ENCODE measurements at regions not wholly inside any gene's neighbourhood (a gene's known extent, or its start where the extent isn't known, plus 50 kb on each side); places are given as distances from the start of the nearest gene placed in this dataset.
"Not testable (repeated sequence)": the region's sequence is repeated elsewhere in the genome, so short reads cannot be mapped to it uniquely, and the experiment has no call there.

- DNase-seq (ENCODE audit: low spot score) = no peak
Measured at GRCh38 chr10:58066979-58067378, 200.7 kb downstream of the IPMK start.

- DNase-seq (ENCODE audit: low spot score) = no peak
Measured at GRCh38 chr10:58066126-58066525, 201.6 kb downstream of the IPMK start.

GRCh38 chr10:58065529-58065815 is 202.2 kb downstream of the IPMK start:
- DNase-seq (ENCODE audit: low spot score) = no peak

- peak; percentile 67 for DNase-seq (ENCODE audit: low spot score)
Measured at GRCh38 chr10:58064714-58065528, 202.8 kb downstream of the IPMK start.

- no peak for DNase-seq (ENCODE audit: low spot score)
Measured at GRCh38 chr10:58063861-58064480, 203.7 kb downstream of the IPMK start.

- not testable (repeated sequence) for DNase-seq (ENCODE audit: low spot score)
Measured at GRCh38 chr10:58058683-58059082, 209.0 kb downstream of the IPMK start.

DNA sequence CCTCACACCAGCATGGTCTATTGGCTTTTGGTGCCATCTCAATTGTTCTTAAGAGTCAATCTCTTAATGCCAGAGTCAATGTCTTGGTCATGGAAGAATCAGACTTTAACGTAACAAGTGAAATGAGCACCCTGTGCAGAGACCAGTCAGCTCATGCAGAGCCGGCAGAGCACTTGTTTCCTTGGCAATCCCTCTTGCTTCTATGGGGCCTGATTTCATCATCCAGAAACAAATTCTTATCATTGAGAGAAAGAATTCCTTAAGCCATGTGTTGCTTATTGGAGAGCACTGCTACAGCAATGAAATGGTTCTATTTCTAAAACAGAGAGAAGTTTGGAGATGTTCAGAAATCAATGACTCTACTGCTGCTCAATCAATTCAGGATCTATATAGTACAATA is 212.8 kb downstream of the IPMK start:
- DNase-seq (ENCODE audit: low spot score) = no peak

- no peak for DNase-seq (ENCODE audit: low spot score)
Measured at GRCh38 chr10:58052772-58053171, 214.9 kb downstream of the IPMK start.

DNA sequence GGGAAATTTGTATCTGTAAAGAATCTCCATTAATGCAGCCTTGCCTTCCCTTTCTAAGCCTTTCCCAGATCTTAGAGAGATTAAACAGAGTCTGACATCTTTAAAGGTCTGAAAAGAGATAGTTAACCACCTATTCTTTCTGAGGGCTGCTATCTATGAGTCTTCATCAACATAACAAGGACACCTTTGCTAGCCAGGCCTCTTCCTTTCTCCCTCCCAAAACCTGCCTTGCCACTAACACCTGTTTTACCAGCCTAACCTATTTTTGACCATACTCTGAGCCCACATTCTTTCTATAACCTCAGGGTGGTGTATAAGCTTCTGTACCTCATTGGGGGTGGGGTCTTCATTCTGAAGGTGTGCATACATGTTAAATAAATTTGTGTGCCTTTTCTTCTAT is 217.1 kb downstream of the IPMK start:
- DNase-seq (ENCODE audit: low spot score) = no peak

- no peak for DNase-seq (ENCODE audit: low spot score)
Measured at GRCh38 chr10:58048936-58049335, 218.8 kb downstream of the IPMK start.

DNA sequence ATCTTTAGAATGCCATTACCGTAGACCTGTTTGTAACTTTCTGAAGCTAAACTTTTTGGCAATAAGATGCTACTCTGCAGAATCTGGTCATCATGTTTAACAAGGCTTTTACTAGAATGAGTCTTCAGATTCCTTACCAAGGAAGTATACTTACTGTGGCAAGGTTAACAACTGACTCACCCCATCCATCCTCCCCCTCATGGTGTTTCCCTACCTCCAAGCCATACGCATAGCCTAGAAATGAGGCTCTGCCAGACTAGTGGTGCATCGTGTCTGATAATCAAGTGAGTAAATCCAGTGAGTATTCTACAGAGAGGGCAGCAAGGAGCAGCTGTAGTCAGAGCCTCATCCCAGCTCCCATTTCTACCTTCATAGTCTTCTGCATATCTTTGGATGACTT is 223.6 kb downstream of the IPMK start:
- no peak for DNase-seq (ENCODE audit: low spot score)

GRCh38 chr10:58041901-58042300 is 225.8 kb downstream of the IPMK start:
- DNase-seq (ENCODE audit: low spot score) = no peak

DNA sequence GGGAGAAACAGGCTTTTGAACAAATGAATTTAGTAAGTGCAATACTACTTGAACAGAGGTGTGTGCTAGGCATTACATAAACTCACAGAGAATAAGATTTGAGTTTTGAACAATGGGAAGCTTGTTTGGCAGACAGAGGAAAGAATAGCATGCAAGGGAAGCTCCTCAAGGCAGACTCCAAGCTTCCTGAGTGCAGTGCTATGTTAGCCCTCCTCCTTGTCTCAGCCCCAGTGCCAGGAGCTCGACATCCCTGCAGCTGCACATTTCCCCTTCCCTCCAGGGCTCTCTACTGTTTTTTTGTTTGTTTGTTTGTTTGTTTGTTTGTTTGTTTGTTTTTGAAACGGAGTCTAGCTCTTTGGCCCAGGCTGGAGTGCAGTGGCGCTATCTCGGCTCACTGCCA is 237.5 kb downstream of the IPMK start:
- DNase-seq (ENCODE audit: low spot score) = no peak

DNA sequence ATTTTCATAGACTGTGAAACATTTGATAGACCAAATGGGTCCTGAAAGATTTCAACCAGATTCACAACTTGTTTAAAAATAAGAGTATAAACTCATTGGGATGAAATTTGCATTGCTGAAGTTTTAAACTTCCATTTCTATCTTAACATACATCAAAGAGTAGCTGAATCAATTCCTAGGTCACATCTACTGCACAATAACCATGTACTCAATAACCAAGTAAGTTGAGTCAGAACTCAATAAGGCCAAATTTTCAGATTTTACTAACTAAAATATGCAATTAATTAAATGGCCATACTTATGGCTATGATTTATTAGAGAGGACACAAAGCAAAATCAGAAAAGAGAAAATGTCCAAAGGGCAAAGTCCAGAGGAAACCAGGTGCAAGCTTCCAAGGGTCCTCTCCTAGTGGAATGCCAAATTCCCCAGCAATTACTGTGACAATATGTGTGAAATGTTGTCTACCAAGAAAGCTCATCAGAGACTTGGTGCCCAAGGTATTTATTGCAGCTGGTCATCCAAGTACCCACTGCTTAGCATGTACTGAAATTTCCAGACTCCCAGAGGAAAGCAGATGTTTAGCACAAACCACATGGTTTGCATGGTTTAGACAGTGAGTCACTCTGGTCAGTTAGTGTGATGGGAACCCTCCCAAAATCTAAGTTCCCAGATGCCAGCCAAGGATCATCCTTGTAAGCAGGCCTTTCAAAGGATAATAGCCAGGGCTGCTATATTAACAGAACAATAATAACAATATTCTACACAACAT is 238.9 kb downstream of the IPMK start:
- no peak for DNase-seq (ENCODE audit: low spot score)

GRCh38 chr10:58027426-58027825 is 240.3 kb downstream of the IPMK start:
- no peak for DNase-seq (ENCODE audit: low spot score)

- DNase-seq (ENCODE audit: low spot score) = no peak
Measured at GRCh38 chr10:58026036-58026435, 241.7 kb downstream of the IPMK start.

- no peak for DNase-seq (ENCODE audit: low spot score)
Measured at GRCh38 chr10:58023341-58024073, 244.2 kb downstream of the IPMK start.

GRCh38 chr10:58019863-58020537 is 247.7 kb downstream of the IPMK start:
- DNase-seq (ENCODE audit: low spot score) = no peak

- DNase-seq (ENCODE audit: low spot score) = no peak
Measured at GRCh38 chr10:58017719-58018367, 249.9 kb downstream of the IPMK start.

DNA sequence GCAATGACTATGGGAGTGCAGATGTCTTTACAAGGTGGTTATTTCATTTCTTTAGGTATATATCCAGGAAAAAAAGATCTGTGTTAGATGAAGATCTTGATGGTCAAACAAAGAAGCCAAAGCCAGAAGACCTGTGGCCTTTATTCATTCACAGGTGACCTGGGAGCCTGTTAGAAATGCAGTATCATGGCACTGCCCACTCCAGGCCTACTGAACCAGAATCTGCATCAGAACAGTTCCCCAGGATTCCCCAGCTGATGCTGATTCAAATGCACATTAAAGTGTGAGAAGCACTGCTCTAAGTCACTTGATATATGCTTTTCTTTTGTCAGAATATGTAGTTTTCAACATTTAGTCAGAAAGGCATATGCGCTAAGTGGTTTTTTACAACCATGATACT is 251.1 kb downstream of the IPMK start:
- DNase-seq (ENCODE audit: low spot score) = no peak

DNA sequence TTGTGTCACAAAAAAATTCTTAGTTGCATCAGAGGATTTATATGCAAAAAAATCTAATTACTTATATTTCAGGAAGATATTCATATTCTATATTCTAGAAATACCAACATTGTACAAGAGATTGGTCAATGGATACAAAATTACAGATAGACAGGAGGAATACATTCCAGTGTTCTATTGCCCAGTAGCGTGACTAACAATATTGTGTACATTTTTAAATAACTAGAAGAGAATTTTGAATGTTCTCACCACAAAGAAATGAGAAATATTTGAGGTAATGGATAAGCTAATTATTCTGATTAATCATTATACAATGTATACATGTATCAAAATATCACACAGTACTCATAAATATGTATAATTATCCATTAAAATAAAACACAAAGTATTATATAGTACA is 253.3 kb downstream of the IPMK start:
- DNase-seq (ENCODE audit: low spot score) = no peak
